ENCODE measurements at regions not wholly inside any gene's neighbourhood (a gene's known extent, or its start where the extent isn't known, plus 50 kb on each side); places are given as distances from the start of the nearest gene placed in this dataset.

GRCh38 chr10:47190802-47191450 is 109.1 kb upstream of the GDF10 start:
- Histone ChIP-seq H3K27me3 (ENCODE audit: insufficient read depth, low read depth) (no peaks in the 10 kb centered on the region), H3K4me1 (ENCODE audit: low read depth, poor library complexity, severe bottlenecking) (no peaks in the 10 kb centered on the region), H2AFZ (ENCODE audit: low read depth) (no peak overlapping the region), H3K79me2 (ENCODE audit: insufficient read depth, low read depth) (no peaks in the 10 kb centered on the region), H3K4me3 (IDR thresholded peaks at IDR 0.05; ENCODE audit: insufficient read depth, low read depth, low read length) (no peak overlapping the region), H3K36me3 (ENCODE audit: insufficient read depth) (no peaks in the 10 kb centered on the region), H3K9ac (no peak overlapping the region), H3K27ac (no peak overlapping the region), H3K4me2 (no peak overlapping the region), H4K20me1 (ENCODE audit: insufficient read depth) (no peaks in the 10 kb centered on the region)
- no peak for TF ChIP-seq CTCF (conservative IDR thresholded peaks at IDR 0.05; ENCODE audit: low read depth, low read length)

- no peak for TF ChIP-seq CTCF (conservative IDR thresholded peaks at IDR 0.05; ENCODE audit: low read depth, low read length)
- Histone ChIP-seq H3K4me3 (IDR thresholded peaks at IDR 0.05; ENCODE audit: insufficient read depth, low read depth, low read length) (no peak overlapping the region), H3K79me2 (ENCODE audit: insufficient read depth, low read depth) (no peaks in the 10 kb centered on the region), H3K36me3 (ENCODE audit: insufficient read depth) (no peaks in the 10 kb centered on the region), H2AFZ (ENCODE audit: low read depth) (no peak overlapping the region), H3K27ac (no peak overlapping the region), H4K20me1 (ENCODE audit: insufficient read depth) (no peaks in the 10 kb centered on the region), H3K9ac (no peak overlapping the region), H3K4me2 (no peak overlapping the region), H3K4me1 (ENCODE audit: low read depth, poor library complexity, severe bottlenecking) (no peaks in the 10 kb centered on the region), H3K27me3 (ENCODE audit: insufficient read depth, low read depth) (no peaks in the 10 kb centered on the region)
These were observed 107.7 kb upstream of the GDF10 start for GRCh38 chr10:47192273-47192672.

- Histone ChIP-seq H3K27me3 (ENCODE audit: insufficient read depth, low read depth) (no peaks in the 10 kb centered on the region), H3K36me3 (ENCODE audit: insufficient read depth) (no peaks in the 10 kb centered on the region)
These were observed 106.3 kb upstream of the GDF10 start for GRCh38 chr10:47193666-47194065.

GRCh38 chr10:47195274-47195885 is 104.6 kb upstream of the GDF10 start:
- H3K4me1 ChIP-seq (ENCODE audit: low read depth, poor library complexity, severe bottlenecking) = no peaks in the 10 kb centered on the region
- H3K4me3 ChIP-seq (IDR thresholded peaks at IDR 0.05; ENCODE audit: insufficient read depth, low read depth, low read length) = no peak overlapping the region
- H3K27ac ChIP-seq = no peak overlapping the region
- H2AFZ ChIP-seq (ENCODE audit: low read depth) = no peak overlapping the region
- no peaks in the 10 kb centered on the region for H3K27me3 ChIP-seq (ENCODE audit: insufficient read depth, low read depth)
- no peaks in the 10 kb centered on the region for H3K36me3 ChIP-seq (ENCODE audit: insufficient read depth)
- no peak overlapping the region for H3K9ac ChIP-seq
- no peaks in the 10 kb centered on the region for H4K20me1 ChIP-seq (ENCODE audit: insufficient read depth)
- no peak overlapping the region for H3K4me2 ChIP-seq
- no peaks in the 10 kb centered on the region for H3K79me2 ChIP-seq (ENCODE audit: insufficient read depth, low read depth)
- TF ChIP-seq CTCF (conservative IDR thresholded peaks at IDR 0.05; ENCODE audit: low read depth, low read length) = no peak

More at GRCh38 chr10:47193666-47194065, 106.3 kb upstream of the GDF10 start:
- Histone ChIP-seq H3K4me3 (IDR thresholded peaks at IDR 0.05; ENCODE audit: insufficient read depth, low read depth, low read length) (no peak overlapping the region), H3K9ac (no peak overlapping the region), H3K79me2 (ENCODE audit: insufficient read depth, low read depth) (no peaks in the 10 kb centered on the region), H2AFZ (ENCODE audit: low read depth) (no peak overlapping the region), H3K4me2 (no peak overlapping the region), H3K27ac (no peak overlapping the region), H4K20me1 (ENCODE audit: insufficient read depth) (no peaks in the 10 kb centered on the region), H3K4me1 (ENCODE audit: low read depth, poor library complexity, severe bottlenecking) (no peaks in the 10 kb centered on the region)
- no peak for TF ChIP-seq CTCF (conservative IDR thresholded peaks at IDR 0.05; ENCODE audit: low read depth, low read length)
